ENCODE measurements at regions not wholly inside any gene's neighbourhood (a gene's known extent, or its start where the extent isn't known, plus 50 kb on each side); places are given as distances from the start of the nearest gene placed in this dataset.

DNA sequence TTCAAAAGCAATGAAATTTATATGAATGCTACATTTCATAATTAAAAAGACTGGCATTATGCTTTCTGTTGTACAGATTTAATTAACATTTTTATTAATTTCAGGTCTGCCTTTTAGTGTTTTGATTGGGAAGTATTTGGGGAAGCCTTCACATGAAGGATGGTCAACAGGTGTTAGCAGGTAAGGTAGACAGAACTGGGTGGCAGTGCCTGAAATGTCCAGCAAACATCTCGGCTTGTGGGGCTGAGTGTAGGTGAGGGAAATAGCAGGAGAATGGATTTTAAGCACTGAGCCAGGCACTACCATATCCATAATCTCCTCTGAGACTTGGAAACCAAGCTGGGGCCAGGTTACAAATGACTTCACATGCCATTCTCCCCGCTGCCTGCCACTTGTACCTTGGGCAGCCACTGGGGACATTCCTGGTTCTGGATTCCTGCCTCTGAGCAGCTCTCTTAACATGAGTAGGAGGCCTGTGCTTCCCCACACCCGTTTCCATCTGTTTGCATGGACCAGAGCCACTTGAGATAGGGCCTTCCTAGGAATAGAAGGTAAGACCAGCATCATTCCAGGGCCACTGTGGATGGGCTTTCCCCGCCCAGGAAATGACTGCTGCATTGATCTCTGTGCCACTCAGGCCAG, 125.9 kb upstream of the HES1 start:
- DNase-seq (ENCODE audit: low read depth, low spot score), result no peak

DNA sequence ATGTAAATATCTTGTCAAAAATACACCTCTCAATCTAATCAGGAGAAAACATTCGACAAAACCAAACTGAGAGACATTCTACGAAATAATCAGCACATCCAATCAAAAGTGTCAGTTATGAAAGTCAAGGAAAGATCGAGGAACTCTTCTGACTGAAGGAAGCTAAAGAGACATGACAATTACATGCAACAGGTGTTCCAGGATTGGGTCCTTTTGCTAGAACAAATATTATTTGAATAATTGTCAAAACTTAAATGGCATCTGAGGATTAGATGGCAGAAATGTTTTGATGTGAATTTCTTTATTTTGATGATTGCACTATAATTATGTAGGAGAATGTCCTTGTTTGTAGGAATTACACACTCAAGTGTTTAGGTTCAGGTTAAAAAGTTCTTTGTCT, 124.1 kb upstream of the HES1 start:
- H3K4me3 ChIP-seq (ENCODE audit: low read length), result no peak overlapping the region
- DNase-seq (ENCODE audit: low read depth, low spot score), result no peak

More for the DNA sequence above, 125.9 kb upstream of the HES1 start:
- no peak overlapping the region for H3K4me3 ChIP-seq (ENCODE audit: low read length)

DNA sequence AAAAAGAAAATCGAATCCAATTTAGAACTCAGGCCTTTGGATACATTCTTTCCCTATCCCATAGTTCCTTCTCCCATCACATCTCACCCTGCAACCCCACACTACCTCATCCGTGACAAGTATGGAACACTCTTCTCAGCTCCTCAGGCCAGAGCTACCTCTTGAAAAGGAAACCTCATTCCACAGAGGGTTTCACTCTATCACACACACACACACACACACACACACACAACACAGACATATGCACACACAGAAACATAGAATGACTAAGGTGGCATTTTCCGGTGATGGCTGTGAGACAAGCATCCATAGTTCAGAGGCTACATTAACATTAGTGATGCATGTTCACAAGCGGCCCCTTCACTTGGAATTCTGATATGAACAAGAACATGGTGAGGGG, 122.0 kb upstream of the HES1 start:
- no peak for DNase-seq (ENCODE audit: low read depth, low spot score)
- H3K4me3 ChIP-seq (ENCODE audit: low read length), result no peak overlapping the region

DNA sequence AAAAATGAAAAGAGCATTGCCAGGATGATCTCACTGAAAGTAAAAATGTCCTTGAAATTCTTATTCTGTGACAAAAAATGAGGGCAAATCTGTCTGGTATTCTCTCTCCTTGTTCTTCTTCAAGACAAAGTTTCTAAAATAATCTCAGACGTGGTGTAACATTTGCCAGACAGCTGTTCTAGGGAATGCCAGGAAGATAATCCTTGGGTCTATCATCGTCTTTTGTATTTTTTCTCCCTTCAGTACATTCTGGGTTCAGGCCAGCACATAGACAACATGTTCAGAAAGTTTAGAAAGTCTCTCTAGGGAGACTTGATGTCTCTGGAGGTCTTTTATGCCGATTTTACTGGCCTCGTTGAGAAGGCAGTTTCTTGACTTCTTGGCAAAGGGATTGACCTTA, 121.2 kb upstream of the HES1 start:
- DNase-seq (ENCODE audit: low read depth, low spot score), result no peak
- H3K4me3 ChIP-seq (ENCODE audit: low read length), result no peak overlapping the region

DNA sequence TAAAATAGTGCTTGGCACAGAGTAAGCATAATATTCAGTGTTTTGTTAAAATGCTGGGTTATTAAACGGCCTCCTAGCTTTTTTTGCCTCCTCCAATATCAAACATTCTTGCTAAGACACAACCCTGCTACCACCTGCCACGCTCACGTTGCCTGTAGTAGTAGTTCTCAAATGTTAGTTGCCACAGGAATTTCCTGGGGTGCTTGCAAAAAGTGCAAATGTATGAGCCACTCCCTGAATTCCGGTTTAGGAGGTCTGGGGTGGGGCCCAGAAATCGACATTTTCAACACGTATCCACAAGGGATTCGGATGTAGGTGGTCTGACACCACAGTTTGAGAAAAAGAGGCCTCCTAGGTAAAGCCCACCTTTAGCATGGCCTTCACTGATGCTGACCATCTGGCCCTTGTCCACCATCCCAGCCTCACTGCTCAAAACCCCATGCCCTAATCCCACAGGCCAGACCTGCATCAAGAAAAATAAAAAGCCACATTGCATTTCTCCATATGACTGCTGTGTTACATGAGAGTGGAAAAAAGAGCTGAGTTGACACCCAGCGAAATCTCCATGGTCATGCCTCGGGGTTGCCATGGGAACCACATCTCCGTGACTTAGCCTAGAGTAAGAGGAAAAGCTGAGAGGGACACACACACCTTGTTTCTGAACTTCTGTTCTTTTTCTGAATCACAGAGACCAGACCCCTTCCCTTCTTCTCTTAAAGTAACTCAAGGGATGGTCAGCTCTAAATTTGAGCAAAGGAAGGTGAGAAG, 116.4 kb upstream of the HES1 start:
- no peak overlapping the region for H3K4me3 ChIP-seq (ENCODE audit: low read length)

DNA sequence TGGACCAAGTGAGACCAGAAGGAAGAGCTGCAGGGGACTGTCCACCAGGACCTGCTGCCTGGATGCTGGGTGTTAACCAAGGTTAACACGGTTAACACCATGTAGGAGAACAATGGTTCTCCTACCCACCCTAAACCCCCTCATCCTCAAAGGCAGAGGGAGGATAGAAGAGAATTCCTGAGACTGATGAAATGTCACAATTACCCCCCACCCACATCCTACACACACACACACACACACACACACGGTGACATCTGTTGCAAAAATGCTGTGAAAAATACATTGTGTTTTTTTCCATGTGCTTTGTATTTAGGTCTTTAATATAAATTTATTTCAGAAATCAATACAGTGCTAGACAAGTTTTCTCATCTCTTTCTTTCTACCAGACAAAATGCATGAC, 113.9 kb upstream of the HES1 start:
- H3K4me3 ChIP-seq (ENCODE audit: low read length), result no peak overlapping the region
- DNase-seq (ENCODE audit: low read depth, low spot score), result no peak

More for the DNA sequence above, 116.4 kb upstream of the HES1 start:
- no peak for DNase-seq (ENCODE audit: low read depth, low spot score)

DNA sequence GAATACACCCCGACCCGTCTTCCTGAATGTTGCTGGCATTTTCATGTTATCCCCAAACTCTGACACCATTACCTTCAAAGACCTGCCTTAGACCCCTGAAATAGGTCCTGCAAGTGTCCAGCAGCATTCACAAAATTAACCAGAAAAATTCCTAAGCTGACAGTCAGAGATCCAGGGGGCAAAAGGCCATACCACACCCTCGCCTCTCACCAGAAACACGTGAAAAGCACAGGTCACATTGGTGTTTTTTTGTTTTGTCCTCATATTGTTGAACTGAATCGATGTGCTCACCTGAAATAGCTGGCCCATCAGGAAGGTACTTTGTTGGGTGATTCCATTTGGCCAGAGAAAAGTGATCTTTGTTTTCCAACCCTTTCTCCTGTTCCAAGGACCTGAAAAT, 113.1 kb upstream of the HES1 start:
- DNase-seq (ENCODE audit: low read depth, low spot score), result no peak
- no peak overlapping the region for H3K4me3 ChIP-seq (ENCODE audit: low read length)

DNA sequence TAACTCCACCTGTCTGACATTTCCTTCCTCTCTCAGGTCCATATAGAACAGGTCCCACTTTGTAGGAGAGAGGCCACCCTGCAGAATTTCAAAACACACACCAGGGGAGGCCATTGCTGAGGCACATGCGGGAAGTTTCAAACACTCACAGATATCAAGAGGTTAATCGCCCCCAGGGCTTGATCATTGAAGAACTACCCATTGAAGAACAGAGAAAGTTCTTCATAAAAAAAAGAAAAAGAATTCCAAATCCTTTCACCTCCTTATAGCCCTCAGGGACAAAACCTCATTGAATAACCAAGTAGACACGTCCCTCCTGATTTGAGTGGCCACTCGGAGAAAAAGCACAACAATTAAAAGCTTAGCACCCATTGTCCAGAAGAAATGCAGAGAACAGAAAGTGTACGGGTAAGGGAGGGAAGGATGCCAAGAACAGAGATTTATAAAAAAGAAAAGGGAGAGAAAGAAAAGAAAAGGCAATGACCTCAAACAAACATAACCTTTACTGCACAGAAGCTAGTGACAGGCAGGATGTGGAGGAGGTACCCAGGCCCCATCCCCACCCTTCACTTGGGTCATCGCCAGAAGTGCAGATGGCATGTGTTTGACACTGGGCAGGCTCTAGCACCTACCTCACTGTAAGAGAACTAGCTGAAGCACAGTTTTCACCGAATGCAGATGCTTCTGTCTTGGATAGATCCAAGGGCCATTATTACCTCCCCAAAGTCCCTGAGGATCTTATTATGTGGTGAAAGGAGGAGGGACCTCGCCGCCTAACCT, 112.3 kb upstream of the HES1 start:
- no peak overlapping the region for H3K4me3 ChIP-seq (ENCODE audit: low read length)
- peak; percentile 20 for DNase-seq (ENCODE audit: low read depth, low spot score)

DNA sequence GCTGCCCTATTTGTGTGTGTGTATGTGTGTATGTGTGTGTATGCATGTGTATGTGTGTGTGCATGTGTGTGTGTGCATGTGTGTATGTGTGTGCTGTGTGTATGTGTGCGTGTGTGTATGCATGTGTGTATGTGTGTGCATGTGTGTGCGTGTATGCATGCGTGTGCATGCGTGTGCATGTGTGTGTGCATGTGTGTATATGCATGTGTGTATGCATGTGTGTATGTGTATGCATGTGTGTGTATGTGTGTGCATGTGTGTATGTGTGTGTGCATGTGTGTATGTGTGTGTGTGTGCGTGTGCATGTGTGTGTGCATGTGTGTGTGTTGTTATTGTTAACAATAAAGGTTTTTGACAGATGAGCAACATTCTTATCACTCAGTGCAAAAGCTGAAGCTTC, 110.8 kb upstream of the HES1 start:
- no peak overlapping the region for H3K4me3 ChIP-seq (ENCODE audit: low read length)
- DNase-seq (ENCODE audit: low read depth, low spot score), result no peak

DNA sequence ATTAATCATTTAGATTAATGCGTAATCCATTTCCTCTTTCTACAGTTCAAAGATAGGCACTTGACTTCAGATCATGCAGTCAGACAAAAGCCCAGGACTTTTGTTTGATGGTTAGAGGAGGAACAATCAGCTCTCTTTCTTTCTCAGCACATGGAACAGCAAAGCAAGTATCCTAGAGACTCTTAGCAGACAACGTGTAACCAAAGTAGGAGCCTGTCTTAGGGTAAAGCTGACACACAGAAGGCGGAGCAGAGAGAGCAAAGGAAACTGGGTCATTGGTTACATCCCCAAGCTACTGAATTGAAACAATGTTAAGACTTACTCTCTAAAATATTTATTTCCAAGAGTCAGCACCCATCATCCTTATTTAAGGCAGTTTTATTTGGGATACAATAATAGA, 110.0 kb upstream of the HES1 start:
- H3K4me3 ChIP-seq (ENCODE audit: low read length), result no peak overlapping the region
- DNase-seq (ENCODE audit: low read depth, low spot score), result no peak

DNA sequence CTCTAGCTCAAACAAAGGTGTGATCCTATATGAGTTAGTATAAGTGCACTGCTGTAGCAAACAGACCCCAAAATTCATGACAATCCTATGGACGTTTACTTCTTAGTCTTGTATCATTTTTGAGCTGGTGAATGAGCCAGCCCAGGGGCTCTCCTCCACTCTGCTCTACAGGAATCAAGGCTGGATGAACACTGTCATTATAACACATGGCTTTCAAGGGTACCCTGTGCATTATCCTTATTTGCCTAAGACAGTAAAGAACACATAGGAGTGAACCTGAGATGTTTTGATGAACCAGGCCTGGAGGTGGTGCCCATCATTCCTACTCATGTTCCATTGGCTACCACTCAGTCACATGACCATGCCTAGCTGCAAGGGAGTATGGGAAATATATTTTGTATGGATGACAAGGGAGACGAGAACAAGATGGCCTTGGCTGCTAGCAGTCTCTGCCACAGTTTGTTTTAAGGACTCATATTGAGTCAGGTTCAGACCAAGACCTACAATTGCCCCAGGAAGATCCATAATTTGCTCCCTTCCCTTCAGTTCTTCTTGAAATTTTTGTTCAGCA, 107.4 kb upstream of the HES1 start:
- no peak for DNase-seq (ENCODE audit: low read depth, low spot score)
- H3K4me3 ChIP-seq (ENCODE audit: low read length), result no peak overlapping the region

DNA sequence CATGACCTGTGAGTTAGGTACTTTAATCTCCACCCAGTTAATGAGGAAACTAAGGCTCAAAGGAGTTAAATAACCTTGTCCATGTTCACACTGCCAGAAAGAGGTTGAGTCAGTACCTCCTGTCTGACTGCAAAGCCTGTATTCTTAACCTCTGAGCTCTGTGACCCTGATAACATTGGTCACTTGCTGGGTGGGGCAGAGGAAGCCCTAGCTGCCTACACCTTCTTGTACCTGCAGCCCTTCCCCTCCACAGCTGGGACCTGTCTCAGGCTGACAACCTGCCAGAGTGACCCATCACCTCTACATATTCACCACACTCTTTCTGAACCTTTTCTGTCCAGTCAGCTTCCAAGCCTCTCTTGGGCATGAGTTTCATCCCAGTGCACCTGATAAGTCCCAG, 106.1 kb upstream of the HES1 start:
- no peak overlapping the region for H3K4me3 ChIP-seq (ENCODE audit: low read length)
- DNase-seq (ENCODE audit: low read depth, low spot score), result no peak

DNA sequence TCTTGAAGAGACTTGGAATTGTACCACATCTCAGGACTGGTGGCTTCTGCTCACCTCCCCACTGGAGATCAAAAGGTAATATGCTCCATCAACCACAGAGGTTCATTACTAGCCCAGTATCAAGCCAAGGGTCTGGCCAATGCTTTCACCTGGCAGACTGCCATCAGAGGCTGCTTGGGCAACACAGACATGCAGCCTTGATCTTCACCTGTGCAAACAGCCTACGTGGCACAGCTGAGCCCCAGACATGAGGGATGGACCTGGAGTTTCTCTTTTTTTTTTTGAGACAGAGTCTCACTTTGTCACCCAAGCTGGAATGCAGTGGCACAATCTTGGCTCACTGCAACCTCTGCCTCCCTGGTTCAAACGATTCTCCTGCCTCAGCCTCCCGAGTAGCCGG, 105.6 kb upstream of the HES1 start:
- H3K4me3 ChIP-seq (ENCODE audit: low read length), result no peak overlapping the region
- DNase-seq (ENCODE audit: low read depth, low spot score), result no peak

DNA sequence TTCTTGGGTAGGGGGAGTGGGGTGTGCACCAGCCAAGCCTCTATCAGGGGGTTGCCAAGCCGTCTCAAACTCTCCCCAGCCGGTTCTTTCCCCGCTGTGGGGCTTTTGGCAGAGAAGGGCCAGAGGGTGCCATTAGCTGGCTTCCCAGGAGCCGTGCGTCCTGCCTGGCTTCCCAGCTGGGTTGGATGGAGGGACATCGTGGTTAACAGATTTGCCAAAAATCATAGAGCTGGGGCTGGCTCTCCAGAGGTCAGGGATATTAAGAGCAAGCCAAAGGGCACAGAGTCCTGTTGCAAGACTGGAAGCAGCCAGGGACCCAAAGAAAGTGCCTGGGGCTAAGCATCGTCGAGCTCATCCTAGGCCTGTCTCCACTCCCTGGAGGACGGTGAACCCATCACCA, 104.6 kb upstream of the HES1 start:
- DNase-seq (ENCODE audit: low read depth, low spot score), result no peak
- H3K4me3 ChIP-seq (ENCODE audit: low read length), result no peak overlapping the region

DNA sequence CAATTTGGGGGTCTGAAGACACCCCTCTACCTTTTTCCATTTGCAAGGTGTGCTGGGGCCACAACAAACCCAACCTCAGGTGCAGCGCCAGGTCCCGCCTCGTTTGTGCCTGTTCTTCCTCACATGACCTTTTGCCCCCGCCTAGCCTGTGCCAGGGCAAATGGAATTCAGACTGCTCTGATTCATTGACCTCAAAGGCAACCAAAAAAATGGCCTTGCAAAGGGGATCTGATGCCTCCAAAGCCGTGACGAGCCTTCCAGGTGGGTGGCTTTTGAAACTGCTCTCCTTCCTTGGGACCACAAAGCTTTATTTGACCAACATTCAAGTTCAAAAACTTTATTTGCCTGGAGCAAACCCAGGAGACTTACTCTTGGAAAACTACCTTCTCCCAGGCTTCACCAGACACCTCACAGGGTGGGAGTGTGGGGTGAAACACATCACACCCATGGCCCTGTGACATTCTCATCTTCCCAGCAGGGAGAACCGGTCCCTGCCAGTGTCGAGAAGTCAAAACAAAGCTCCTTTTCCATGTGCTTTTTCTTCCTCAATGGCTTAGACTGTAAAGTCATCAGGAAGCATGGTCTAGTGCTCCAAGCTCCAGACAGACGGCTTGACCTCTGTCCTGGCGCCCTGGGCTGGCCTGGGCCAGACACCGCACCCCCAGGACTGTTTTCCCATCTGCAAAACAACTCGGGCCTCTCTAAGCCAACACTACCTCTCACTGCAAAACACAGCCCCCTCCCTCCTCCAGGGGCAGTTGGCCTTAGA, 103.9 kb upstream of the HES1 start:
- no peak for DNase-seq (ENCODE audit: low read depth, low spot score)
- H3K4me3 ChIP-seq (ENCODE audit: low read length), result no peak overlapping the region

DNA sequence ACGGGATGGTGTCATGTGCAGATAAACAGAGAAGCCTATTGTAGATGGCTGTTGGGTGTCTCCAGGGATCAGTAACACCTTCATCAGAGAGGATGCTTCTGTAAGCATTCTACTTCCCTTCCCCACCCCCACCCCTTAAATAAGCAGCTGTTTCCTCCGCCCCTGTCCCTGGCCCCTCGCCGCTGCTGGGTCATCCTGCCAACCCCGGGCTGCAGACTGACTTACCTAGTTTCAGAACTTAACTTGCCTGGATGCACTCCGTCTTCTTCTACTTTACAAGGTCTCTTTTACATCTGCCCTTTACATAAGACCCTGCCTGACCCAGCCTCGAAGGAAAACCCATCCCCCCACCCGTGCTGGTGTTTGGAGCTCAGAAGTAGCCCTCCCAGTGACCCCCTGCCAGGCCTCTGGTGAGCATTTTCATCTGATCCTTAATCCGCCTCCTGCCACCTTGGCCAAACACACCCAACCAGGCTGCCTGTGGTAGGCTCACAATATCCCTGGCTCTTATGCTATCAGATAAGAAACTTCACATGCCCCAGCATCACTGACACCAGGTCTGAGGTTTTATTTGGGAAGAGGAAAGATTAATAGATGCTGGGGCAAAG, 103.0 kb upstream of the HES1 start:
- H3K4me3 ChIP-seq (ENCODE audit: low read length), result no peak overlapping the region
- DNase-seq (ENCODE audit: low read depth, low spot score), result peak; percentile 14

DNA sequence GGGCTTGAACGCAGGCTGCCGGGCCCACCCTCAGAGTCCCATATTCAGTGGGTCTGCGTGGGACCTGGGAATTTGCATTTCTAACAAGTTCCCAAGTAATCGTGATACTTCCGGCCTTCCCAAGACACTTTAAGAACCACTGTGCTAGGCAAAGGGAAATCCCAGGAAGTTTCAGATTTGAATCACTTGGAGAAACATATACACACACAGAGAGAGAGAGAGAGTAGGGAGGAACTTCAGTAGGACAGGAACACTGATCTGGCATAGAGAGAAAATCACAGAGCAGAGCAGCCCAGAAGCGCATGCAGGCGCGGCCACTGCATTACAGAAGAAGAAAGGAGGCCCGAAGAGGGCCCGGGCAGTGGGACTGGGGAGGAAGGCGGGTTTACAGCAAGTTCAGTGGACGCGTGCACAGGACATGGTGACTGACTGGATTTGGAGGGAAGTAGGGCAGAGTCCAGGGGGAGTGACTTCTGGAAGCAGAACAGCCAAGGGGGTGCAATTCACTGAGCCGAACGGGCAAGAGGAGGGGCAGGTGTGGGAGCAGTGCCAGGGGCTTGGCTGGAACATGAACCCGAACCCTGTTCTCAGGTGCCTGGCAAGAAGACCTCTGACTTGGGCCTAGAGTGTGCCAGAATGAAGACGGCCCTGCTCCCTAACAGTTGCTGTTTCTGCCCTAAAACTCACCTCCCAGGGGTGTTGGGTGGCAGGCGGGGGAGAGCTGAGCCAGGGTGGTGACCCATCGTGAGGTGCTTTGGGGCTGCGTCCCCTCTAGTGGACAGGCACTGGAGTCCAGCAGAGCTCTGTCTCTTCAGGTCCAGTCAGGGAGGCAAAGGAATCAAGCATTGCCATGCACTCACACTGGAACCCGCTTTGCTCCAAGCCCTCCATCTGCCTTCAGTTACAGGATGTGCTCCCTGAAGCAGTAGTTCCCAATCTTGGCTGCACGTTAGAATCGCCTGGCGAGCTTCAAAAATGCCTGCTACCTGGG, 101.3 kb upstream of the HES1 start:
- H3K4me3 ChIP-seq (ENCODE audit: low read length), result no peak overlapping the region
- DNase-seq (ENCODE audit: low read depth, low spot score), result no peak
